ENCODE measurements at regions not wholly inside any gene's neighbourhood (a gene's known extent, or its start where the extent isn't known, plus 50 kb on each side); places are given as distances from the start of the nearest gene placed in this dataset.

DNA sequence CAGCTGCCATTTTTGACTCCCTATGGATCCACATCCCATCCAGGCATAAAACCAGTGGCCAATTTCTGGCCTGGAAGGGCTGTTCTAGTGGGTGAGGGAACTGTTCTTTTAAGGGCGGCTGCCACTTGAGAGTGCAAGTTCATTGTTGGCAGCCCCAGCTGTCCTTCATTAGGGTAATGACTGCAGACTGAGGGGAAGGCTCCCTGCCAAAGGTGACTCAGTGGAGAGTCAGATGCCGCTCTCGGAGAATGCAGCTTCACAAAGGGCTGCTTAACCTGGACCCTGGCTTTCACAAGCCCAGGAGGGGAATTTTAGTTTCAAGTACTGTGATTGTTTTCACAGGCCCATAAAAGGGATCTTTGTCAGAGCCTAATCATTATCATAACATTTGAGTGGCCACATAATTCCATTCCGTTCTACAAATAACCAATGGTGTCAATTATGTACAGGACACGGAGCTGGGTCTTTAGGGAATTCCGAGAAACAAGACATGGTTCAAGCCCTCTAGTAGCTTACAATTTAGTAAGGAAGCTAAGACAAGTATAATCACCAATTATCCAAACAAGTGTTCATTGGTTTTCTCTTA is 235.7 kb downstream of the CDCA7 start:
- Histone ChIP-seq H3K79me2 (ENCODE audit: insufficient read depth, low read length) (no peaks in the 10 kb centered on the region), H2AFZ (ENCODE audit: low read length) (no peak overlapping the region), H3K27ac (ENCODE audit: extremely low read length, insufficient read depth, low read length) (no peak overlapping the region), H3K4me1 (ENCODE audit: insufficient read depth, low read length) (no peaks in the 10 kb centered on the region), H3K4me3 (replicated peaks in 1 of 3; ENCODE audit: insufficient read depth in 1 of 3, low read depth in 2 of 3, low read length in 3 of 3) (no peak overlapping the region), H4K20me1 (ENCODE audit: insufficient read depth, low read length) (no peaks in the 10 kb centered on the region), H3K27me3 (ENCODE audit: control insufficient read depth in 1 of 2, insufficient read depth in 2 of 2, low read length in 2 of 2) (0 out of 5 replicates have a peak, but pooled peaks cover 0 to 17% of the 10 kb centered on the region in 2 experiments), H3K36me3 (replicated peaks in 1 of 2; ENCODE audit: control insufficient read depth in 1 of 2, insufficient read depth in 2 of 2, low read length in 2 of 2) (no peaks in the 10 kb centered on the region), H3K9me3 (ENCODE audit: low read length) (peaks cover 16% of the 10 kb centered on the region), H3K9ac (ENCODE audit: insufficient read depth, low read depth, low read length) (no peak overlapping the region), H3K4me2 (ENCODE audit: low read depth, low read length) (no peak overlapping the region)
- TF ChIP-seq NKX3-1 (CRISPR knock-in tag; IDR thresholded peaks at IDR 0.05) (no peak), IKZF1 (IDR thresholded peaks at IDR 0.05) (no peak), ZNF660 (CRISPR knock-in tag; IDR thresholded peaks at IDR 0.05; ENCODE audit: borderline replicate concordance, low read depth) (no peak), CBFB (CRISPR knock-in tag; IDR thresholded peaks at IDR 0.05) (no peak), ZNF678 (CRISPR knock-in tag; IDR thresholded peaks at IDR 0.05) (no peak), ZNF619 (CRISPR knock-in tag; IDR thresholded peaks at IDR 0.05) (no peak), ZKSCAN5 (CRISPR knock-in tag; IDR thresholded peaks at IDR 0.05) (no peak), ZNF589 (CRISPR knock-in tag; conservative IDR thresholded peaks at IDR 0.05) (no peak), GLMP (CRISPR knock-in tag; IDR thresholded peaks at IDR 0.05; ENCODE audit: borderline replicate concordance) (no peak), KAT7 (CRISPR knock-in tag; IDR thresholded peaks at IDR 0.05; ENCODE audit: borderline replicate concordance) (no peak), ZFYVE20 (CRISPR knock-in tag; IDR thresholded peaks at IDR 0.05; ENCODE audit: borderline replicate concordance, low read depth) (no peak), PRDM10 (CRISPR knock-in tag; IDR thresholded peaks at IDR 0.05; ENCODE audit: low read depth) (no peak), MEF2D (CRISPR knock-in tag; IDR thresholded peaks at IDR 0.05) (no peak), TEAD2 (CRISPR knock-in tag; IDR thresholded peaks at IDR 0.05) (no peak), ZBTB21 (CRISPR knock-in tag; IDR thresholded peaks at IDR 0.05) (no peak), KMT2A (CRISPR knock-in tag; IDR thresholded peaks at IDR 0.05) (no peak), ZFP36L2 (CRISPR knock-in tag; IDR thresholded peaks at IDR 0.05) (no peak)
- TF ChIP-seq, protein P1, sequence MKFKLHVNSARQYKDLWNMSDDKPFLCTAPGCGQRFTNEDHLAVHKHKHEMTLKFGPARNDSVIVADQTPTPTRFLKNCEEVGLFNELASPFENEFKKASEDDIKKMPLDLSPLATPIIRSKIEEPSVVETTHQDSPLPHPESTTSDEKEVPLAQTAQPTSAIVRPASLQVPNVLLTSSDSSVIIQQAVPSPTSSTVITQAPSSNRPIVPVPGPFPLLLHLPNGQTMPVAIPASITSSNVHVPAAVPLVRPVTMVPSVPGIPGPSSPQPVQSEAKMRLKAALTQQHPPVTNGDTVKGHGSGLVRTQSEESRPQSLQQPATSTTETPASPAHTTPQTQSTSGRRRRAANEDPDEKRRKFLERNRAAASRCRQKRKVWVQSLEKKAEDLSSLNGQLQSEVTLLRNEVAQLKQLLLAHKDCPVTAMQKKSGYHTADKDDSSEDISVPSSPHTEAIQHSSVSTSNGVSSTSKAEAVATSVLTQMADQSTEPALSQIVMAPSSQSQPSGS (CRISPR knock-in tag; IDR thresholded peaks at IDR 0.05) = no peak
- TF ChIP-seq, protein P2, sequence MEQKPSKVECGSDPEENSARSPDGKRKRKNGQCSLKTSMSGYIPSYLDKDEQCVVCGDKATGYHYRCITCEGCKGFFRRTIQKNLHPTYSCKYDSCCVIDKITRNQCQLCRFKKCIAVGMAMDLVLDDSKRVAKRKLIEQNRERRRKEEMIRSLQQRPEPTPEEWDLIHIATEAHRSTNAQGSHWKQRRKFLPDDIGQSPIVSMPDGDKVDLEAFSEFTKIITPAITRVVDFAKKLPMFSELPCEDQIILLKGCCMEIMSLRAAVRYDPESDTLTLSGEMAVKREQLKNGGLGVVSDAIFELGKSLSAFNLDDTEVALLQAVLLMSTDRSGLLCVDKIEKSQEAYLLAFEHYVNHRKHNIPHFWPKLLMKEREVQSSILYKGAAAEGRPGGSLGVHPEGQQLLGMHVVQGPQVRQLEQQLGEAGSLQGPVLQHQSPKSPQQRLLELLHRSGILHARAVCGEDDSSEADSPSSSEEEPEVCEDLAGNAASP (CRISPR knock-in tag; IDR thresholded peaks at IDR 0.05; ENCODE audit: borderline replicate concordance) = no peak
- DNase-seq (ENCODE audit: low spot score) (peak; percentile 12), ATAC-seq (no peak), FAIRE-seq (no peak)
- ChIA-PET CTCF (ENCODE audit: low intra/inter-chr PET ratio, low total read pairs) (no interaction called here), POLR2A (no interaction called here)
- 4% methylated on average over 6 of the region's 6 CpGs for WGBS (ENCODE audit: low lambda C conversion rate)
- intact Hi-C loops (cut with micrococcal nuclease; ENCODE audit: unreplicated experiment) (no loop called here), in situ Hi-C loops (cut with HindIII; ENCODE audit: extremely low pct_ligation_motif_present, low pct_unique_long_range_greater_than_20kb) (no loop called here)
- BruUV-seq (replicated peaks) = no TSS peak

Data from HepG2 (cell line).